Activated CD8-positive, alpha-beta T cell treated with anti-CD3 and anti-CD28 coated beads for 36 hours (primary cell): ENCODE measurements at regions not wholly inside any gene's neighbourhood (a gene's known extent, or its start where the extent isn't known, plus 50 kb on each side); places are given as distances from the start of the nearest gene placed in this dataset.

Experiments used
- ATAC-seq: fragments of 200-7000 bp; cut with Tn5 transposase; one replicate; pipeline ENCODE4 v1.10.0; 2021; ENCODE audit warnings: mild to moderate bottlenecking, moderate library complexity
- CTCF ChIA-PET: fragments of 350-600 bp; sonication (Branson Sonifier 250); formaldehyde crosslinking; loops from one replicate; lab custom pipeline; 2021; ENCODE audit warnings: antibody characterized with exemption; lab: Charles Lee
- POLR2A ChIA-PET: fragments of 350-600 bp; sonication (Branson Sonifier 250); formaldehyde crosslinking; loops from one replicate; lab custom pipeline; 2021; ENCODE audit warnings: antibody characterized with exemption; lab: Charles Lee
- DNase-seq: peaks from one replicate; pipeline ENCODE4 v3.0.0-alpha.2; 2020
- H3K27ac Mint-ChIP-seq: one replicate; pipeline ENCODE4 v1.8.0; 2021; ENCODE audit warnings: mild to moderate bottlenecking, mixed read lengths
- H3K27me3 Mint-ChIP-seq: one replicate; pipeline ENCODE4 v1.8.0; 2021; ENCODE audit warnings: mixed read lengths
- H3K36me3 Mint-ChIP-seq: one replicate; pipeline ENCODE4 v1.8.0; 2021; ENCODE audit warnings: low read depth, mixed read lengths
- H3K4me1 Mint-ChIP-seq: one replicate; pipeline ENCODE4 v1.8.0; 2021; ENCODE audit warnings: low read depth, mixed read lengths
- H3K4me3 Mint-ChIP-seq: one replicate; pipeline ENCODE4 v1.8.0; 2021; ENCODE audit warnings: mild to moderate bottlenecking, moderate library complexity, mixed read lengths
- H3K9me3 Mint-ChIP-seq: one replicate; pipeline ENCODE4 v1.8.0; 2021; ENCODE audit warnings: mixed read lengths
- CTCF ChIP-seq: fragments of 200-600 bp; IDR thresholded peaks from one replicate; pipeline ENCODE4 v1.8.0; 2022; ENCODE audit warnings: antibody characterized with exemption, mild to moderate bottlenecking
- intact Hi-C: fragments of 100-400 bp; cut with micrococcal nuclease; formaldehyde crosslinking; loops from one replicate; pipeline ENCODE4 v1.10.0; 2022

- no peak overlapping the region for H3K27ac Mint-ChIP-seq
- H3K4me1 Mint-ChIP-seq: no peaks in the 10 kb centered on the region
- no peaks in the 10 kb centered on the region for H3K36me3 Mint-ChIP-seq
- no peaks in the 10 kb centered on the region for H3K27me3 Mint-ChIP-seq
- DNase-seq: no peak
- ChIA-PET CTCF (no interaction called here), POLR2A (no interaction called here)
- no peak for ATAC-seq
- TF ChIP-seq CTCF: no peak
- no peak overlapping the region for H3K4me3 Mint-ChIP-seq
- H3K9me3 Mint-ChIP-seq: peaks cover 8% of the 10 kb centered on the region
- intact Hi-C loops: no loop called here
These were observed 503.0 kb upstream of the LMO3 start for GRCh38 chr12:17108877-17109541.

GRCh38 chr12:17104801-17105200 lies 498.8 kb upstream of the LMO3 start:
- H3K27me3 Mint-ChIP-seq: no peaks in the 10 kb centered on the region
- intact Hi-C loops: no loop called here
- H3K36me3 Mint-ChIP-seq: no peaks in the 10 kb centered on the region
- DNase-seq (no peak), ATAC-seq (no peak)
- CTCF ChIA-PET: no interaction called here
- no peak for TF ChIP-seq CTCF
- H3K4me3 Mint-ChIP-seq: no peak overlapping the region
- H3K4me1 Mint-ChIP-seq: no peaks in the 10 kb centered on the region
- H3K27ac Mint-ChIP-seq: no peak overlapping the region
- POLR2A ChIA-PET: no interaction called here
- peaks cover 17% of the 10 kb centered on the region for H3K9me3 Mint-ChIP-seq

GRCh38 chr12:17097674-17098073 lies 491.7 kb upstream of the LMO3 start:
- no peak overlapping the region for H3K27ac Mint-ChIP-seq
- H3K36me3 Mint-ChIP-seq: no peaks in the 10 kb centered on the region
- no peaks in the 10 kb centered on the region for H3K4me1 Mint-ChIP-seq
- TF ChIP-seq CTCF: no peak
- ChIA-PET POLR2A (no interaction called here), CTCF (no interaction called here)
- ATAC-seq: no peak
- H3K4me3 Mint-ChIP-seq: no peak overlapping the region
- H3K27me3 Mint-ChIP-seq: no peaks in the 10 kb centered on the region
- H3K9me3 Mint-ChIP-seq: peaks cover 15% of the 10 kb centered on the region
- intact Hi-C loops: no loop called here
- no peak for DNase-seq

- POLR2A ChIA-PET: no interaction called here
These were observed 478.9 kb upstream of the LMO3 start for GRCh38 chr12:17084831-17085230.

More at GRCh38 chr12:17084831-17085230, 478.9 kb upstream of the LMO3 start:
- H3K4me1 Mint-ChIP-seq: no peaks in the 10 kb centered on the region
- no peaks in the 10 kb centered on the region for H3K36me3 Mint-ChIP-seq
- H3K27me3 Mint-ChIP-seq: no peaks in the 10 kb centered on the region
- no peak for TF ChIP-seq CTCF
- intact Hi-C loops: no loop called here
- no peak overlapping the region for H3K4me3 Mint-ChIP-seq
- H3K27ac Mint-ChIP-seq: no peak overlapping the region
- DNase-seq (no peak), ATAC-seq (no peak)
- CTCF ChIA-PET: no interaction called here
- H3K9me3 Mint-ChIP-seq: peaks cover 24% of the 10 kb centered on the region
